ENCODE measurements at regions not wholly inside any gene's neighbourhood (a gene's known extent, or its start where the extent isn't known, plus 50 kb on each side); places are given as distances from the start of the nearest gene placed in this dataset.

DNA sequence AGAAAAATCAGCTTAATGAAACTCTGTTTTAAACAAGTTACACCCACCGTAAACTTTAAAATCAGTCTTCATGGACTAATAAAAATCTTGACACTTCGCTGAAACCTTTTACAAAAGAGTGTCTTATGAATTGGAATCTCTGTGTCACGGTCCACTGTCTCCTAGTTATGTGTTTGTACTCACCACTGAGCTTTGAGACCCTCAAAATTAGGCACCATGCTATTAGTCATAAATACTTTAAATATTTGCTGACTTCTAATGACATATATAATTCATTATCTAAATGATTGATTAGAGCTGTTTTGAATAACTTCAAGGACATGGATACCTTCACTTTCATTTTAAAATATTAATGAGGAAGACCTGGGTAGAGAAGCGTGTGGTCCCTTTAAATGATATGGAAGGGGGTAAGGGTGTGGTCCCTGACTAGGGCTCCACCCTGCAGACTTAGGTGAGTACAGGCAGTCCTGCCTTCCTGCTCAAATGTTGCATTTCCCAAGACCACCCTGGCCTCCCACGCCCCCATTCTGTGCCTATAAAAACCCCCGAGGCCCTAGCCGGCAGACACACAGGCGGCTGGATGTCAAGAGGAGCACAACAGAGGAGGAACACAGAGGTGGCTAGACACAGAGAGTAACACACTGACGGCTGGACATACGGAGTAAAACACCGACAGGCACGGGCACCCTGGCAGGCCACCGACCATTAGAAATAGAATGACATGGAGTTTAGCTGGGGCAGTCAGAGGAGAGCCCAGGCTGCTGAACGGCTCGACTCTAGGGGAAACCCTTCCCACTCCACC, 179.0 kb upstream of the CDH9 start:
- Mint-ChIP-seq H3K36me3 (no peaks in the 10 kb centered on the region), H3K27me3 (ENCODE audit: insufficient read depth, low read depth) (no peaks in the 10 kb centered on the region), H3K4me3 (no peak overlapping the region), H3K27ac (no peak overlapping the region), H3K9me3 (no peaks in the 10 kb centered on the region), H3K4me1 (no peaks in the 10 kb centered on the region)
- Histone ChIP-seq H3K79me2 (ENCODE audit: low read depth) (no peaks in the 10 kb centered on the region), H4K20me1 (ENCODE audit: low read depth) (no peaks in the 10 kb centered on the region), H3K4me1 (no peaks in the 10 kb centered on the region), H2AFZ (replicated peaks) (no peak overlapping the region), H3K36me3 (no peaks in the 10 kb centered on the region), H3F3A (ENCODE audit: low read depth) (no peaks in the 10 kb centered on the region), H3K4me2 (no peak overlapping the region), H3K27ac (no peak overlapping the region), H3K27me3 (no peaks in the 10 kb centered on the region), H3K9ac (no peak overlapping the region), H3K4me3 (no peak overlapping the region), H3K9me3 (ENCODE audit: low read depth) (no peaks in the 10 kb centered on the region)
- DNase-seq (ENCODE audit: low spot score), result no peak
- TF ChIP-seq EZH2phosphoT487 (IDR thresholded peaks at IDR 0.05) (no peak), EZH2 (IDR thresholded peaks at IDR 0.05) (no peak)
- TF ChIP-seq, protein P1, sequence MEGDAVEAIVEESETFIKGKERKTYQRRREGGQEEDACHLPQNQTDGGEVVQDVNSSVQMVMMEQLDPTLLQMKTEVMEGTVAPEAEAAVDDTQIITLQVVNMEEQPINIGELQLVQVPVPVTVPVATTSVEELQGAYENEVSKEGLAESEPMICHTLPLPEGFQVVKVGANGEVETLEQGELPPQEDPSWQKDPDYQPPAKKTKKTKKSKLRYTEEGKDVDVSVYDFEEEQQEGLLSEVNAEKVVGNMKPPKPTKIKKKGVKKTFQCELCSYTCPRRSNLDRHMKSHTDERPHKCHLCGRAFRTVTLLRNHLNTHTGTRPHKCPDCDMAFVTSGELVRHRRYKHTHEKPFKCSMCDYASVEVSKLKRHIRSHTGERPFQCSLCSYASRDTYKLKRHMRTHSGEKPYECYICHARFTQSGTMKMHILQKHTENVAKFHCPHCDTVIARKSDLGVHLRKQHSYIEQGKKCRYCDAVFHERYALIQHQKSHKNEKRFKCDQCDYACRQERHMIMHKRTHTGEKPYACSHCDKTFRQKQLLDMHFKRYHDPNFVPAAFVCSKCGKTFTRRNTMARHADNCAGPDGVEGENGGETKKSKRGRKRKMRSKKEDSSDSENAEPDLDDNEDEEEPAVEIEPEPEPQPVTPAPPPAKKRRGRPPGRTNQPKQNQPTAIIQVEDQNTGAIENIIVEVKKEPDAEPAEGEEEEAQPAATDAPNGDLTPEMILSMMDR (IDR thresholded peaks at IDR 0.05), result no peak

DNA sequence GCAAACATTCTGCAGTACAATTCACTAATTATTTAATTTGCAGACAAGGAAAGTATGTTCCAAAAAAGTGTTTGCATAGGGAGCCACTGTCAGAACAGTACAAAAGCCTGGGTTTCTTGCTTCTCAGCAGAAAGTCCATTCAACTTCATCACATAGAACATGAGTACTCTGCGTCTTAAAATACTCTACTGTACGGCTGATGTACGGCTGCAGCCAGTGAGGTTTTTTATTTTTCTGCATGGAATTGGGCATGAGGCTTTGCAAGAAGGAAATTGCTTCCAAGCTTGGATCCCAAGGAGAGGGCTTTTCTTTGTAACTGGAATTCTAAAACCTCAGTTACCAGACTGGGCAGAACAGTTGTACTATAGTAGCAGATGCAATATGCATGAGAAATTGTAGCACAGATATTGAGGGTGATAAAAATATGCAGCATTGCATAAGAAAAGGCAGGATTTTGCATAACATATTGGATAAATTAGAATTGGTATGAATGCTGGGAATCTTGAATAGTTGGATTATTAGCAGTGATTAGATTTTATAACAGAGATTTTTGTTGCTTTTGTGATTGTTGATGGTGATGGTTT, 178.1 kb upstream of the CDH9 start:
- H3K4me1 ChIP-seq, result no peaks in the 10 kb centered on the region
- H3K4me1 Mint-ChIP-seq, result no peaks in the 10 kb centered on the region
- H4K20me1 ChIP-seq (ENCODE audit: low read depth), result no peaks in the 10 kb centered on the region
- H3K9ac ChIP-seq, result no peak overlapping the region
- TF ChIP-seq EZH2 (IDR thresholded peaks at IDR 0.05) (no peak), EZH2phosphoT487 (IDR thresholded peaks at IDR 0.05) (no peak)
- TF ChIP-seq, protein P1 (IDR thresholded peaks at IDR 0.05), result no peak
- H3K4me3 ChIP-seq, result no peak overlapping the region
- H3K36me3 Mint-ChIP-seq, result no peaks in the 10 kb centered on the region
- H3K4me2 ChIP-seq, result no peak overlapping the region
- DNase-seq (ENCODE audit: low spot score), result no peak
- no peaks in the 10 kb centered on the region for H3K27me3 Mint-ChIP-seq (ENCODE audit: insufficient read depth, low read depth)
- H3K36me3 ChIP-seq, result no peaks in the 10 kb centered on the region
- H3K27me3 ChIP-seq, result no peaks in the 10 kb centered on the region
- no peak overlapping the region for H2AFZ ChIP-seq (replicated peaks)
- no peaks in the 10 kb centered on the region for H3K9me3 ChIP-seq (ENCODE audit: low read depth)
- H3K4me3 Mint-ChIP-seq, result no peak overlapping the region
- H3K9me3 Mint-ChIP-seq, result no peaks in the 10 kb centered on the region
- H3K27ac ChIP-seq, result no peak overlapping the region
- no peaks in the 10 kb centered on the region for H3K79me2 ChIP-seq (ENCODE audit: low read depth)
- no peaks in the 10 kb centered on the region for H3F3A ChIP-seq (ENCODE audit: low read depth)
- no peak overlapping the region for H3K27ac Mint-ChIP-seq

DNA sequence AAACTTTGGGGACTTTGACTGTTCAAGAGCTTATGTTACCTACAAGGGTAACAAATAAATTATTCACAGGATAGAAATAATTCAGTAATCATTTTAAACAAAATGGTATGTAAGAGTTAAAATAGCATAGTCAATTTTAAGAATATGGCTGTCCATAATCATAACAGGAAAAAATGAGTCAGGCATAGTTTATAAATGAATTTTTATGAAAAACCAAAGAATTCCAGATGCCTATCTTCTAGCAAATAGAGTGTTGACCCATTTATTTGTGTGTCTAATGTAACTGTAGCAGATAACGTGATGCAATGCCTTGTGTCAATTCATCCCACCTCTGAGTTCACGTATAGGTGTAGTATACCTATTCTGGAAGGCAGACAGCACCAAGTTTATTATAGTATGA, 169.7 kb upstream of the CDH9 start:
- Histone ChIP-seq H3K4me1 (no peaks in the 10 kb centered on the region), H4K20me1 (ENCODE audit: low read depth) (no peaks in the 10 kb centered on the region), H3K27me3 (no peaks in the 10 kb centered on the region), H3K27ac (no peak overlapping the region), H3K36me3 (no peaks in the 10 kb centered on the region), H3K4me3 (no peak overlapping the region), H3K9ac (no peak overlapping the region), H3K4me2 (no peak overlapping the region), H2AFZ (replicated peaks) (no peak overlapping the region), H3K9me3 (ENCODE audit: low read depth) (no peaks in the 10 kb centered on the region), H3K79me2 (ENCODE audit: low read depth) (no peaks in the 10 kb centered on the region), H3F3A (ENCODE audit: low read depth) (no peaks in the 10 kb centered on the region)
- TF ChIP-seq, protein P1 (IDR thresholded peaks at IDR 0.05), result no peak
- TF ChIP-seq EZH2phosphoT487 (IDR thresholded peaks at IDR 0.05) (no peak), EZH2 (IDR thresholded peaks at IDR 0.05) (no peak)
- H3K36me3 Mint-ChIP-seq, result no peaks in the 10 kb centered on the region
- no peak overlapping the region for H3K4me3 Mint-ChIP-seq
- peaks cover 16% of the 10 kb centered on the region for H3K9me3 Mint-ChIP-seq
- H3K27ac Mint-ChIP-seq, result no peak overlapping the region
- H3K27me3 Mint-ChIP-seq (ENCODE audit: insufficient read depth, low read depth), result peaks cover 2% of the 10 kb centered on the region
- no peaks in the 10 kb centered on the region for H3K4me1 Mint-ChIP-seq
- DNase-seq (ENCODE audit: low spot score), result no peak
